K562 (cell line): ENCODE measurements at regions not wholly inside any gene's neighbourhood (a gene's known extent, or its start where the extent isn't known, plus 50 kb on each side); places are given as distances from the start of the nearest gene placed in this dataset.

ENCODE experiments used
- ATAC-seq: fragments of 200-7000 bp; cut with Tn5 transposase; 3 replicates; pipeline ENCODE4 v1.9.1; 2020; ENCODE audit warnings: moderate library complexity
- BruUV-seq: library from RNA; stranded (reverse); fragments of 400-500 nt; replicated peaks from 2 replicates; lab custom pipeline; 2021; lab: Mats Ljungman, UMichigan
- CTCF ChIA-PET: fragments of 300-600 bp; formaldehyde crosslinking; extraction: SDS; loops from one replicate; lab custom pipeline; 2021; ENCODE audit warnings: low intra/inter-chr PET ratio; lab: Yijun Ruan, JAX
- POLR2A ChIA-PET: fragments of 300-600, 350-650 bp; sonication (Branson Sonifier 250); formaldehyde crosslinking; extraction: SDS; loops from one replicate; lab custom pipeline; 2021; ENCODE audit warnings: antibody characterized with exemption, inconsistent platforms; lab: Yijun Ruan, JAX
- DNase-seq, 4 experiments: peaks; one replicate each; pipeline versions ENCODE4 v3.0.0 to v3.0.0-alpha.2; 2011 to 2018; ENCODE audit warnings: low spot score in 3 of 4, mixed read lengths in 3 of 4; ENCODE audit errors: extremely low read depth in 1 of 4
- FAIRE-seq: peaks from 2 replicates; lab custom pipeline; 2011; peaks lifted over from hg19 to GRCh38; lab: Jason Lieb, UNC
- H2AFZ ChIP-seq: 2 replicates; pipeline ENCODE4 v1.6.0; 2011; ENCODE audit warnings: low read depth, low read length, control low read depth, inconsistent platforms
- H3K27ac ChIP-seq: fragments of 200-600 bp; 3 replicates; pipeline ENCODE4 v1.8.0; 2011; ENCODE audit warnings: low read depth, mild to moderate bottlenecking, control low read depth, inconsistent platforms, low read length, moderate library complexity, mixed read lengths; ENCODE audit errors: extremely low read depth
- H3K27me3 ChIP-seq, 2 experiments: fragments of 300-600 bp in 1 of 2; 2 replicates in 1 of 2; 3 replicates in 1 of 2; pipeline versions ENCODE4 v1.6.0 to v1.8.0; 2011; ENCODE audit warnings: inconsistent platforms in 2 of 2, low read length in 2 of 2, mild to moderate bottlenecking in 1 of 2, mixed read lengths in 1 of 2, moderate library complexity in 1 of 2; ENCODE audit not compliant: control insufficient read depth in 2 of 2, insufficient read depth in 2 of 2
- H3K36me3 ChIP-seq: fragments of 300-600 bp; 3 replicates; pipeline ENCODE4 v1.8.0; 2011; ENCODE audit warnings: mild to moderate bottlenecking, low read length, inconsistent platforms; ENCODE audit not compliant: control insufficient read depth, insufficient read depth
- H3K4me1 ChIP-seq, 2 experiments: fragments of 200-600 bp in 1 of 2; replicated peaks in 1 of 2; 2 replicates in 1 of 2; 3 replicates in 1 of 2; pipeline versions ENCODE4 v1.5.1 to v1.8.0; 2011; ENCODE audit warnings: inconsistent platforms in 2 of 2, low read length in 2 of 2, mild to moderate bottlenecking in 1 of 2, mixed read lengths in 1 of 2, moderate library complexity in 1 of 2; ENCODE audit not compliant: control insufficient read depth in 2 of 2, insufficient read depth in 2 of 2
- H3K4me2 ChIP-seq: 2 replicates; pipeline ENCODE4 v1.6.1; 2011; ENCODE audit warnings: low read length, control low read depth, inconsistent platforms, mixed read lengths; ENCODE audit not compliant: insufficient read depth
- H3K4me3 ChIP-seq: fragments of 200-600 bp; sonication (generic), shearing (Covaris generic); 2 replicates; pipeline ENCODE4 v1.5.1; 2016; ENCODE audit warnings: control low read depth, inconsistent platforms
- H3K79me2 ChIP-seq: fragments of 200-600 bp; 3 replicates; pipeline ENCODE4 v1.8.0; 2011; ENCODE audit warnings: low read length, inconsistent platforms; ENCODE audit not compliant: control insufficient read depth, insufficient read depth
- H3K9ac ChIP-seq, 2 experiments: 2 replicates each; pipeline versions ENCODE4 v1.6.0 to v1.6.1; 2011; ENCODE audit warnings: low read depth in 2 of 2, low read length in 2 of 2, control low read depth in 1 of 2, inconsistent platforms in 1 of 2, mild to moderate bottlenecking in 1 of 2, mixed read lengths in 1 of 2; ENCODE audit not compliant: insufficient read depth in 1 of 2
- H3K9me1 ChIP-seq: one replicate; pipeline ENCODE4 v1.6.0; 2011; ENCODE audit warnings: inconsistent platforms, mild to moderate bottlenecking, low read length, moderate library complexity; ENCODE audit not compliant: control insufficient read depth, insufficient read depth
- H3K9me3 ChIP-seq: replicated peaks from 2 replicates; pipeline ENCODE4 v1.5.1; 2011; ENCODE audit warnings: low read depth, low read length, inconsistent platforms; ENCODE audit not compliant: control insufficient read depth, insufficient read depth
- H4K20me1 ChIP-seq: replicated peaks from 2 replicates; pipeline ENCODE4 v1.6.1; 2011; ENCODE audit warnings: low read length, inconsistent platforms, mixed read lengths; ENCODE audit not compliant: control insufficient read depth, insufficient read depth
- EWSR1 ChIP-seq: fragments of 450-650 bp; IDR thresholded peaks from 2 replicates; pipeline ENCODE4 v1.6.1; 2018; ENCODE audit warnings: borderline replicate concordance, mild to moderate bottlenecking, low read depth, moderate library complexity; ENCODE audit not compliant: partially characterized antibody
- GTF2F1 ChIP-seq: IDR thresholded peaks from 2 replicates; pipeline ENCODE4 v1.6.1; 2011; ENCODE audit warnings: low read depth, low read length, improper control_type of control experiment
- KLF13 ChIP-seq: fragments of 450-650 bp; IDR thresholded peaks from 2 replicates; pipeline ENCODE4 v1.6.1; 2016; ENCODE audit warnings: missing genetic modification characterization, low read depth, mild to moderate bottlenecking, missing compliant biosample characterization, moderate library complexity, borderline replicate concordance
- PBX2 ChIP-seq, 2 experiments: IDR thresholded peaks in 1 of 2; conservative IDR thresholded peaks in 1 of 2; 2 replicates each; pipeline ENCODE4 v1.6.1; 2016; ENCODE audit warnings: low read depth in 2 of 2, mild to moderate bottlenecking in 1 of 2, missing compliant biosample characterization in 1 of 2, missing genetic modification characterization in 1 of 2, moderate library complexity in 1 of 2
- POLR2H ChIP-seq: IDR thresholded peaks from 2 replicates; pipeline ENCODE4 v1.6.1; 2016; ENCODE audit warnings: missing genetic modification characterization, low read depth, mild to moderate bottlenecking, control low read depth, missing compliant biosample characterization, moderate library complexity
- SMARCE1 ChIP-seq: fragments of 450-650 bp; IDR thresholded peaks from 2 replicates; pipeline ENCODE4 v1.7.1; 2016; ENCODE audit warnings: mild to moderate bottlenecking
- TAF1 ChIP-seq: IDR thresholded peaks from 2 replicates; pipeline ENCODE4 v1.6.1; 2011; ENCODE audit warnings: mild to moderate bottlenecking, low read length, moderate library complexity; ENCODE audit not compliant: insufficient read depth, control insufficient read depth, severe bottlenecking; ENCODE audit errors: extremely low read depth
- TARDBP ChIP-seq: fragments of 450-650 bp; IDR thresholded peaks from 2 replicates; pipeline ENCODE4 v1.6.1; 2016
- TCFL5 ChIP-seq: fragments of 250-450 bp; sonication (Bioruptor Pico); conservative IDR thresholded peaks from 2 replicates; pipeline ENCODE4 v1.6.1; 2021; ENCODE audit warnings: mild to moderate bottlenecking, moderate library complexity, matching md5 sums
- THRB ChIP-seq: fragments of 450-650 bp; formaldehyde crosslinking; conservative IDR thresholded peaks from 2 replicates; pipeline ENCODE4 v1.4.0; 2022; ENCODE audit warnings: mild to moderate bottlenecking, missing genetic modification characterization
- ZBED1 ChIP-seq: IDR thresholded peaks from 2 replicates; pipeline ENCODE4 v1.6.1; 2014
- ZEB2 ChIP-seq: fragments of 450-650 bp; IDR thresholded peaks from 2 replicates; pipeline ENCODE4 v1.6.1; 2016
- ZNF316 ChIP-seq: fragments of 450-650 bp; IDR thresholded peaks from 2 replicates; pipeline ENCODE4 v1.6.1; 2016
- ZNF668 ChIP-seq: fragments of 250-450 bp; sonication (Bioruptor Pico); IDR thresholded peaks from 2 replicates; pipeline ENCODE4 v1.8.0; 2022; ENCODE audit warnings: mild to moderate bottlenecking, inconsistent platforms
- ZNF75A ChIP-seq: fragments of 450-650 bp; formaldehyde crosslinking; IDR thresholded peaks from 2 replicates; pipeline ENCODE4 v1.4.0; 2020; ENCODE audit warnings: mild to moderate bottlenecking
- ZNF79 ChIP-seq: fragments of 250-450 bp; sonication (Bioruptor Pico); IDR thresholded peaks from 2 replicates; pipeline ENCODE4 v1.4.0; 2020; ENCODE audit warnings: low read depth, mild to moderate bottlenecking, moderate library complexity
- WGBS: fragments of 100-300 bp; shearing (Covaris generic); methylation state at CpG from one replicate; pipeline ENCODE4 v1.1.6; 2016; ENCODE audit warnings: low coverage, mixed read lengths; ENCODE audit not compliant: insufficient coverage; ENCODE audit errors: missing lambda C conversion rate; 5-methylcytosine and 5-hydroxymethylcytosine counted together
- in situ Hi-C: fragments of 300-500 bp; cut with MboI; formaldehyde crosslinking; loops from 4 replicates; pipeline ENCODE4 v1.15.0; 2018; ENCODE audit warnings: inconsistent platforms, mixed read lengths
- intact Hi-C: fragments of 100-400 bp; cut with micrococcal nuclease; formaldehyde crosslinking; loops from 2 replicates; pipeline ENCODE4 v1.14.2; 2022
- TF ChIP-seq, protein P1 (sequence below), 2 experiments: fragments of 200-800 bp in 1 of 2; sonication (Bioruptor generic) in 1 of 2; sonication (generic) in 1 of 2; formaldehyde crosslinking in 1 of 2; IDR thresholded peaks in 1 of 2; conservative IDR thresholded peaks in 1 of 2; 2 replicates each; pipeline versions ENCODE4 v1.5.0 to v1.6.1; 2016 to 2020; ENCODE audit warnings: missing compliant biosample characterization in 1 of 2, missing genetic modification characterization in 1 of 2, missing genetic modification reagents in 1 of 2

DNA sequence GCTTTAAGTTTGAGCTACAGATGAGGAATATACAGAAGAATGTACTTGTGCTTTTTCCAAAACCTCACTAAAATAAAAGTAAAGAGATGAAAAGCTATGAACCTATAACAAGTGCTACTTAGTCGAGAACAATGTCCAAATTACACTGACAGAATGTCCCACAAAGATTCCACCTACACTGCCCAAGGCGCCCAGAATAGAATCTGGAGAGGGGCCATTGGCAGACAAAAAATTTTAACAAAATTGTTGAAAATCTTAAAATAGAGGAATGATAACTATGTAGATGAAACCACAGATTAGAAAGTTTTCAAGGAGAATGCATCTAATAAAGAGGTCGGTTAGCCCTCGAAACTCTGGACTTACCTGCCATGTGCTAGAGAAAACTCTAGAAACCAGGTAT lies 235.3 kb downstream of the CETN3 start:
- intact Hi-C loops (no loop called here), in situ Hi-C loops (no loop called here)
- no peak overlapping the region for H2AFZ ChIP-seq
- no peak overlapping the region for H3K9ac ChIP-seq
- no peaks in the 10 kb centered on the region for H3K4me1 ChIP-seq
- ATAC-seq (no peak), FAIRE-seq (no peak), DNase-seq (no peak)
- H3K4me2 ChIP-seq: no peak overlapping the region
- no TSS peak for BruUV-seq
- WGBS: 1% methylated on average over 4 of the region's 4 CpGs
- POLR2A ChIA-PET: interaction anchor here (0.6 kb wide), 1 partner anchor 388 kb away, joined by 3 read pairs; no protein-coding TSS in a partner anchor
- no peaks in the 10 kb centered on the region for H3K9me1 ChIP-seq
- H3K4me3 ChIP-seq: no peak overlapping the region
- H3K27ac ChIP-seq: no peak overlapping the region
- no peaks in the 10 kb centered on the region for H3K9me3 ChIP-seq
- H3K27me3 ChIP-seq: no peaks in the 10 kb centered on the region
- no peaks in the 10 kb centered on the region for H3K36me3 ChIP-seq
- no peaks in the 10 kb centered on the region for H3K79me2 ChIP-seq
- TF ChIP-seq TCFL5 (no peak), KLF13 (tag) (no peak), PBX2 (CRISPR knock-in tag; IDR thresholded peaks at IDR 0.05; ENCODE audit: low read depth) (no peak), PBX2 (tag; conservative IDR thresholded peaks at IDR 0.05; ENCODE audit: low read depth) (no peak), EWSR1 (no peak), THRB (CRISPR knock-in tag) (no peak), GTF2F1 (no peak), ZNF79 (CRISPR knock-in tag) (no peak), TARDBP (no peak), ZNF75A (CRISPR knock-in tag) (no peak), ZNF668 (CRISPR knock-in tag) (no peak), ZNF316 (no peak), SMARCE1 (no peak), POLR2H (tag) (no peak), ZBED1 (no peak), TAF1 (no peak), ZEB2 (no peak)
- TF ChIP-seq, protein P1, sequence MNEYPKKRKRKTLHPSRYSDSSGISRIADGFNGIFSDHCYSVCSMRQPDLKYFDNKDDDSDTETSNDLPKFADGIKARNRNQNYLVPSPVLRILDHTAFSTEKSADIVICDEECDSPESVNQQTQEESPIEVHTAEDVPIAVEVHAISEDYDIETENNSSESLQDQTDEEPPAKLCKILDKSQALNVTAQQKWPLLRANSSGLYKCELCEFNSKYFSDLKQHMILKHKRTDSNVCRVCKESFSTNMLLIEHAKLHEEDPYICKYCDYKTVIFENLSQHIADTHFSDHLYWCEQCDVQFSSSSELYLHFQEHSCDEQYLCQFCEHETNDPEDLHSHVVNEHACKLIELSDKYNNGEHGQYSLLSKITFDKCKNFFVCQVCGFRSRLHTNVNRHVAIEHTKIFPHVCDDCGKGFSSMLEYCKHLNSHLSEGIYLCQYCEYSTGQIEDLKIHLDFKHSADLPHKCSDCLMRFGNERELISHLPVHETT (CRISPR knock-in tag; conservative IDR thresholded peaks at IDR 0.05 in 1 of 2, IDR thresholded peaks at IDR 0.05 in 1 of 2): no peak
- CTCF ChIA-PET: no interaction called here
- no peaks in the 10 kb centered on the region for H4K20me1 ChIP-seq
